GM13977 (cell line): ENCODE measurements at regions not wholly inside any gene's neighbourhood (a gene's known extent, or its start where the extent isn't known, plus 50 kb on each side); places are given as distances from the start of the nearest gene placed in this dataset.
A peak's percentile ranks its signal among the peaks of the same experiment; 100 is the strongest.

Experiments used
- DNase-seq: peaks from one replicate; pipeline ENCODE4 v3.0.0; 2012; ENCODE audit warnings: low spot score
- CTCF ChIP-seq: IDR thresholded peaks from 2 replicates; pipeline ENCODE4 v1.5.1; 2012; ENCODE audit warnings: mild to moderate bottlenecking, control low read depth; ENCODE audit not compliant: insufficient read depth; ENCODE audit errors: extremely low read depth, missing control alignments
- in situ Hi-C: fragments of 300-500 bp; cut with MboI; formaldehyde crosslinking; loops from one replicate; pipeline ENCODE4 v1.12.0; 2022; ENCODE audit warnings: low sequenced_read_pairs, low pct_unique_long_range_greater_than_20kb, mixed read lengths, inconsistent platforms; ENCODE audit not compliant: unreplicated experiment

- TF ChIP-seq CTCF, result no peak
- no peak for DNase-seq
- in situ Hi-C loops, result no loop called here
Measured at GRCh38 chr14:51145246-51145645, 50.3 kb upstream of the TRIM9 start.

- TF ChIP-seq CTCF, result no peak
- in situ Hi-C loops, result no loop called here
- DNase-seq, result no peak
Measured at GRCh38 chr14:51147183-51147582, 52.3 kb upstream of the TRIM9 start.

GRCh38 chr14:51155326-51155725 is 60.4 kb upstream of the TRIM9 start:
- TF ChIP-seq CTCF, result no peak
- in situ Hi-C loops, result no loop called here
- no peak for DNase-seq

- in situ Hi-C loops, result no loop called here
- peak; percentile 27 for DNase-seq
- TF ChIP-seq CTCF, result peak; percentile 56
Measured at GRCh38 chr14:51157012-51157411, 62.1 kb upstream of the TRIM9 start.

- no peak for TF ChIP-seq CTCF
- no peak for DNase-seq
- in situ Hi-C loops, result no loop called here
Measured at GRCh38 chr14:51160871-51161270, 66.0 kb upstream of the TRIM9 start.

DNA sequence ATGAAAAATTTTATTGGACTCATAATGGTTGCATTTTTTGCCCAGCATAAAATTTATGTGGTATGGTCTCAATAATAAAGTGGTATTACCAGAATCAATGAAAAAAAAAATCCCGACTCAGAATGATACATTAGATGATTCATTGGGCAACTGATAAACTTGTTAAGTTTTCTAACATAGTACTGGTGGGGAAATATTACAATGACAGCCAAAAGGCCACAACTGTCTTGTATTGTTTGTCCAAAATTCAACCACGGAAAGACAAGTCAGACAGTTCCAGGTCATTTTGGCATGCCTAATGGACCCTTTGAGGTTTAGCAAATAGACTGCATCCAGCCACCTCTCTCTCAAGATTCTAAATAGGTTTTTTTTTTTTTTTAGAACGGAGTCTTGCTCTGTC is 70.5 kb upstream of the TRIM9 start:
- no peak for DNase-seq
- in situ Hi-C loops, result no loop called here
- TF ChIP-seq CTCF, result no peak
